Neural cell (in vitro differentiated cells): ENCODE measurements at regions not wholly inside any gene's neighbourhood (a gene's known extent, or its start where the extent isn't known, plus 50 kb on each side); places are given as distances from the start of the nearest gene placed in this dataset.

Experiments used
- H2AFZ ChIP-seq: fragments of 200-600, 300-800 bp; sonication (generic), shearing (Covaris generic); 2 replicates; pipeline ENCODE4 v1.6.0; 2014; ENCODE audit warnings: low read depth, mild to moderate bottlenecking, antibody characterized with exemption, low read length, moderate library complexity
- H3F3A ChIP-seq: fragments of 200-600 bp; shearing (Covaris generic); 2 replicates; pipeline ENCODE4 v1.6.1; 2016; ENCODE audit warnings: mild to moderate bottlenecking, moderate library complexity, mixed read lengths, antibody characterized with exemption, low read length; ENCODE audit not compliant: insufficient read depth, poor library complexity, severe bottlenecking
- H3K27ac ChIP-seq: fragments of 200-600, 300-800 bp; sonication (generic), shearing (Covaris generic); 2 replicates; pipeline ENCODE4 v1.5.1; 2014; ENCODE audit warnings: mild to moderate bottlenecking, low read length, moderate library complexity
- H3K27me3 ChIP-seq: fragments of 300-800, 200-600 bp; sonication (generic), shearing (Covaris generic); 2 replicates; pipeline ENCODE4 v1.6.0; 2014; ENCODE audit warnings: mild to moderate bottlenecking, low read depth, low read length, moderate library complexity; ENCODE audit not compliant: insufficient read depth
- H3K36me3 ChIP-seq: fragments of 300-800, 200-600 bp; sonication (generic), shearing (Covaris generic); 2 replicates; pipeline ENCODE4 v1.5.1; 2014; ENCODE audit warnings: mild to moderate bottlenecking, antibody characterized with exemption, low read length, moderate library complexity; ENCODE audit not compliant: insufficient read depth
- H3K4me2 ChIP-seq: fragments of 300-800, 200-600 bp; sonication (generic), shearing (Covaris generic); 2 replicates; pipeline ENCODE4 v1.6.0; 2014; ENCODE audit warnings: mild to moderate bottlenecking, low read length
- H3K4me3 ChIP-seq: fragments of 300-800, 200-600 bp; sonication (generic), shearing (Covaris generic); 2 replicates; pipeline ENCODE4 v1.5.1; 2014; ENCODE audit warnings: mild to moderate bottlenecking, low read length, moderate library complexity
- H3K79me2 ChIP-seq: fragments of 200-600 bp; shearing (Covaris generic); replicated peaks from 2 replicates; pipeline ENCODE4 v1.6.0; 2014; ENCODE audit warnings: mild to moderate bottlenecking, low read length, moderate library complexity; ENCODE audit not compliant: insufficient read depth
- H3K9ac ChIP-seq: fragments of 300-800, 200-600 bp; sonication (generic), shearing (Covaris generic); 2 replicates; pipeline ENCODE4 v1.6.1; 2016; ENCODE audit warnings: mild to moderate bottlenecking, low read length, mixed read lengths
- H3K9me2 ChIP-seq: fragments of 200-600 bp; shearing (Covaris generic); 2 replicates; pipeline ENCODE4 v1.6.1; 2016; ENCODE audit warnings: mild to moderate bottlenecking, low read length, mixed read lengths; ENCODE audit not compliant: insufficient read depth
- H3K9me3 ChIP-seq: fragments of 200-600, 300-800 bp; sonication (generic), shearing (Covaris generic); 2 replicates; pipeline ENCODE4 v1.6.1; 2016; ENCODE audit warnings: mild to moderate bottlenecking, mixed run types, low read length, moderate library complexity, mixed read lengths
- H4K20me1 ChIP-seq: fragments of 200-600 bp; shearing (Covaris generic); 2 replicates; pipeline ENCODE4 v1.6.1; 2016; ENCODE audit warnings: mild to moderate bottlenecking, mixed run types; ENCODE audit not compliant: insufficient read depth
- CTCF ChIP-seq: fragments of 450-650 bp; IDR thresholded peaks from 2 replicates; pipeline ENCODE4 v1.5.1; 2014; ENCODE audit warnings: antibody characterized with exemption, mild to moderate bottlenecking, moderate library complexity; ENCODE audit not compliant: poor library complexity, severe bottlenecking
- EP300 ChIP-seq: fragments of 450-650 bp; conservative IDR thresholded peaks from 2 replicates; pipeline ENCODE4 v1.6.1; 2014; ENCODE audit warnings: antibody characterized with exemption, mild to moderate bottlenecking, moderate library complexity; ENCODE audit not compliant: poor library complexity, severe bottlenecking
- EZH2 ChIP-seq: fragments of 200-600, 300-800 bp; shearing (Covaris generic), sonication (generic); IDR thresholded peaks from 2 replicates; pipeline ENCODE4 v1.6.1; 2014; ENCODE audit warnings: antibody characterized with exemption, low read length, borderline replicate concordance, mild to moderate bottlenecking; ENCODE audit not compliant: insufficient read depth, poor library complexity, severe bottlenecking
- MXI1 ChIP-seq: fragments of 450-650 bp; conservative IDR thresholded peaks from 2 replicates; pipeline ENCODE4 v1.6.1; 2014; ENCODE audit warnings: antibody characterized with exemption, mild to moderate bottlenecking; ENCODE audit not compliant: poor library complexity, severe bottlenecking
- POLR2AphosphoS5 ChIP-seq: IDR thresholded peaks from 2 replicates; pipeline ENCODE4 v1.6.1; 2012
- RAD21 ChIP-seq: fragments of 450-650 bp; conservative IDR thresholded peaks from 2 replicates; pipeline ENCODE4 v1.6.1; 2014; ENCODE audit warnings: antibody characterized with exemption, mild to moderate bottlenecking, moderate library complexity
- REST ChIP-seq: IDR thresholded peaks from 2 replicates; pipeline ENCODE4 v1.6.1; 2012; ENCODE audit warnings: borderline replicate concordance
- SMC3 ChIP-seq: fragments of 450-650 bp; conservative IDR thresholded peaks from 2 replicates; pipeline ENCODE4 v1.6.1; 2014; ENCODE audit warnings: antibody characterized with exemption, mild to moderate bottlenecking, moderate library complexity; ENCODE audit not compliant: poor library complexity
- TAF1 ChIP-seq: IDR thresholded peaks from 2 replicates; pipeline ENCODE4 v1.6.1; 2012; ENCODE audit warnings: low read depth

- Histone ChIP-seq H2AFZ (no peak overlapping the region), H3K27me3 (peaks cover 3% of the 10 kb centered on the region), H3K36me3 (no peaks in the 10 kb centered on the region), H3K4me3 (no peak overlapping the region), H4K20me1 (no peaks in the 10 kb centered on the region), H3F3A (no peaks in the 10 kb centered on the region), H3K9ac (no peak overlapping the region), H3K27ac (no peak overlapping the region), H3K79me2 (no peaks in the 10 kb centered on the region), H3K9me2 (no peaks in the 10 kb centered on the region), H3K9me3 (no peaks in the 10 kb centered on the region), H3K4me2 (no peak overlapping the region)
- TF ChIP-seq TAF1 (no peak), CTCF (no peak), MXI1 (no peak)
Measured at GRCh38 chrX:439719-440118, 53.0 kb upstream of the PPP2R3B start.

GRCh38 chrX:440636-441035 lies 53.9 kb upstream of the PPP2R3B start:
- no peak overlapping the region for H3K9ac ChIP-seq
- TF ChIP-seq MXI1 (no peak), RAD21 (no peak), REST (no peak), EP300 (no peak), SMC3 (no peak), TAF1 (no peak), POLR2AphosphoS5 (no peak), EZH2 (no peak), CTCF (no peak)
- H4K20me1 ChIP-seq: no peaks in the 10 kb centered on the region
- no peaks in the 10 kb centered on the region for H3K9me3 ChIP-seq
- H3K27me3 ChIP-seq: peaks cover 3% of the 10 kb centered on the region
- no peak overlapping the region for H3K4me3 ChIP-seq
- H3K4me2 ChIP-seq: no peak overlapping the region
- H3K27ac ChIP-seq: no peak overlapping the region
- no peaks in the 10 kb centered on the region for H3K79me2 ChIP-seq
- H2AFZ ChIP-seq: no peak overlapping the region
- H3K36me3 ChIP-seq: no peaks in the 10 kb centered on the region
- no peaks in the 10 kb centered on the region for H3F3A ChIP-seq
- no peaks in the 10 kb centered on the region for H3K9me2 ChIP-seq
